GM15510 (cell line): ENCODE measurements at regions not wholly inside any gene's neighbourhood (a gene's known extent, or its start where the extent isn't known, plus 50 kb on each side); places are given as distances from the start of the nearest gene placed in this dataset.

Experiments used
- POLR2A ChIP-seq: IDR thresholded peaks from 3 replicates; pipeline ENCODE4 v1.6.1; 2011; ENCODE audit warnings: borderline replicate concordance; ENCODE audit not compliant: insufficient read length; ENCODE audit errors: extremely low read depth

DNA sequence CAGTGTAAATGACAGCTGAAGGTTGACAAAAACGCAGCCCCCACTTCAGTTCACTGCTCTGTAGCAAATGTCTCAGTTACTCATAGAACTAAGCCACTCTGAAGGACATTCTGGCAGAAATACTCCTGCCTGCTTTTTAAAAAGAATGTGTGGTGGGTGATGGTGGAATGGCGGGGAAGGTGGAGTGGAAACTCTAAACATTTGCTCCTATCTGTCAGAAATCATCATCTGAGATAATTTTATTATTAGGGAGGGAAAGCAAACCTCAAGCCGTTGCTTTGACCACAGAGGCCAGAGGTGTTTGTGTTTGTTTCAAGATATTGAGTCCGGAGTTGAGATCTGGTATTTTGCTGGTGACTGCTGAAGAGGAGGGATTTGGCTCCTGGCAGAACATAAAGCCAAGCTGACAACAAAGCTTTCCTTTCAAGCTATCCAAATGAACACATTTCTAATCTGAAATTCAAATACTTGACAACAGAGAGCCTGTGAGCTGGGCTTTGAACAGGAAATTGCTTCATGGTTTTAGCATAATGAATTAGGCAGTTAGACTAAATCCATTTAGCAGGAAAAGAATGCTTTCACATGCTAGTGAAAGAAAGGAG, 362.7 kb downstream of the CSNK1G3 start:
- TF ChIP-seq POLR2A: no peak

DNA sequence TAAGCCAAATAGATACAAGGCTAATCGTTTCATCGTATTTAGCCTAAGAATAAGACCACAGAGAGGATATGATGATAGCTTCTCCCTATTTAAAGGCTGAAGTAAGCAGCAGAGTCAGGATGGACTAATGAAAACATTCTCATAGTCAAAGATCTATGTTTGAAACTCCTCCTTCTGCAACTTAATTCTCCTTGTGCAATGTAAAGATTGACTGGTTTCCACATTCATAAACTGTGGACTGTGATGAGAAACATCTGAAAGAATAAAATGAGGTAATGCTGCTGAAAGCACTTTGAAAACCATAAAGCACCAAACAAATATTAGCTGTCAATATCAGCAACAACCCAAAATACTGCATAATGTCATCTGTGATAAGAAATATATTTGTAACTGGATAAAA, 361.9 kb downstream of the CSNK1G3 start:
- no peak for TF ChIP-seq POLR2A

DNA sequence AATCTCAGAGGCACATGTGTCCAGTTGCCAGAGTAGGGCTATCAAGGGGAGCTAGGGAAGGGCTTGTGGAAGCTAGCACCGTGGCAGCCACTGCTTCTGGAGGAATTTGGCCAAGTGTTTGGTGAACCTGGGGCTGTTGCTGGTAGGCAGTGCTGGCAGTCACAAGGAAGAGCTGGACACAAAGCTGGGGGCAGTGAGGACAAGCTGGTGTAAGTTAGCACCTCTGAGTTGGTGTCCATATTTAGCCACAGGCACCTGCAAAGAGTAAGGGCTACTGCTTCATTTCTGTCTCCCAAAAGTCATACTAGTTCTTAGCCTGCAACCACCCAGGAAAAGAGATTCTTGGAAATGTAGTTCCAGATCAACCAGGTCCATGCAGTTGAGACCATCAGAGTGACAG, 359.4 kb downstream of the CSNK1G3 start:
- no peak for TF ChIP-seq POLR2A

DNA sequence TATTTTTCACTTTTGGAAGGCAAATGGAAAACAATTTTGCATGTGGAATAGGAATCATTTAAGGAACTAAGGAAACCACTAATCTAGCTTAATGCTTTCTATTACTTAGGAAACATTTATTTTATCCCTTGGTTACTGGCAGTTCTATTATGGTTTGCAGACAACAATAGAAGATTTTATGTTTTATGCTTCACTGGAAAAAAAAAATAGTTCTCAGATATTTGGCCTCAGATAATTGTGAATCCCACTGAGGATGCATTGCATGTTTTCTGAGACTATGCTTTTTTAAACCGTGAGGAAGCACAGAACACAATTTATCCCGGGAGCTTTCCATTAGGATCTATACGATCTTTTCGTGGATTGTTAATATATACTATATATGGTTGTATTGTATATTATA, 356.9 kb downstream of the CSNK1G3 start:
- no peak for TF ChIP-seq POLR2A

DNA sequence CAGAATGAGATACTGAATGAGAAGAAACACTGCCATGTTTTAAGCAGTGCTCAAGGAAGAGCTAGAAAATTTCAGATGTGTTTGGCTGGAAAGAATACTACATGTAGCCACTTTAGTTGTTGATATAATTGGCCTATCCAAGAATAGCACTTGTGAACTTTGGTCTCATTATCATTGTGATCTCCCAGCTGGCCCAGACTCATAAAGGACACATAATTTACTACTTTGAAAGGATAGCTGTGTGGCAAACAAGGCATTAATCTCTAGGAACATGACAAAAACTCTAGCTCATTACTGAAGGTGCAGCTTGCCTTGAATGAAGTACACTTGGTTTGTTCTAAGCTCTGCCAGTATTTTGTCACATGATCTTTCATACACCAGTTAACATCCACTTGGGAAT, 356.3 kb downstream of the CSNK1G3 start:
- TF ChIP-seq POLR2A: no peak

DNA sequence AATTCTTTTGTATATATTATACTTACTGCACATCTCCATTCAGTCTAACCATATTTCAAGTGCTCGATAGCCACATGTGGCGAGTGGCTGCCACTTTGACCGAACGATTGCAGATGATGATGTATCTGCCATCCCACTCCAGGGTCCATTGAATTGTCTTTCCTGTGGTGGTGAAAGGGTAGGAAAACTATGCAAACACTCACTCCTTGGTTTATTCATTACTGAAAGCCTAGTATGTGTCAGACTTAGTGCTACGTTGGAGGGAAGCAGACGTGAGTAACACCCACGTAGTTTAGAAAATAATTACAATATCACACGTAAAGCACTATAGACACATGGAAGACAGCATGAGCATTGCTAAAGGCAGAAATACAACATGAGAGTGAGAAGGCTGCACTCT, 353.7 kb downstream of the CSNK1G3 start:
- no peak for TF ChIP-seq POLR2A

DNA sequence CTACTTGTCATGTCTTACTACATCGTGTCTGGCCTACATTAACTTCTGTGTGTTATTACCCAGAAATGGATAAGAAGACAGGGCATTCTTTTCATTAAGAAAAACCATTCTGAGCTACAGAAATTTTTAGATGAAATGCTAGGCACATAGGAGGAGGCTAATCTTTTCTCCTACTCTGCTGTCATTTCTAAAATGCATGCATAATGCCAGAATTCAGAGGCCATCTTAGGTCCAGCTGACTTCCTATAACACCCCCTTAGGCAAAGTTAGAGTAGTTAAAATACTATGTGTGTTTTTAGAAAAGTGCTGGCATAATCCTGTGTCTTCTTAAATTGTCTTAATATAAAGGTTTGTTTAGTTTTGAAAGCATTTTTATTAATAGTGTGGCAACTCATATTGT, 352.6 kb downstream of the CSNK1G3 start:
- no peak for TF ChIP-seq POLR2A

DNA sequence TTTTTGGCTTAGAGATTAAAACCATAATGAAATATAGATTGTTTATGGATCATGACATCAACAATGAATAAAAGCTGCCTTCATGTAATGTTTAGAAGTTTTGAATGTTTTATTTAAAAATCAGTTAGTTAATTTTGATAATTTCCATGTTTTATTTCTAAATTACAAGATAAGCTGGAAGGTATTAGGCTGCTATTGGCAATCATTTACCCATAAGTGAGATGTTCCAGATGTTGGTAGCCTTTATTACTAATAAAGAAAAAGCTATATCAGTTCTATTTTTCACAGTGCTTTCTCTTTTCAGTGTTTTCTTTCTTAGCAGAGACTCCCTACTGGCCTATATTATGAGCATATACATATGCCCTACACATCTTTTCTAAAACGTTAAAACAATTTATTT, 347.0 kb downstream of the CSNK1G3 start:
- no peak for TF ChIP-seq POLR2A

DNA sequence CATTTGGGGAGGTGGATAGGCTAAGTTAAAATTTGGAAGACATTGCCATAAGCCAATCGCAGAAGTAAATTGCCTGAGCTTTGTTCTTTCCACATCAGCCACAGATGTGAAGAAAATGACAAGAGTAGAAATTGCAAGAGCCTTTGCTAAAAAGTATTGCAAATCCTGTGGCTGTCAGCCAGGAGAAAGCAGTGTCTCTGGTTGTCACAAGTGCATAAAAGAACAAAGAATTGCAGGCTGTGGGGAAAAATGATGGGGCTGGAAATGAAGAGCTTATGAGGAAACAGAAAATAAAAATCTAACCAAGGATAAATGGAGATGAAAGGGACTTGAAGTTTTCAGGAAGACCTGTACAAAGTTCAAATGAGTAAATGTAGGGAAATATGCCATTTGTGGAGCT, 344.8 kb downstream of the CSNK1G3 start:
- TF ChIP-seq POLR2A: no peak

DNA sequence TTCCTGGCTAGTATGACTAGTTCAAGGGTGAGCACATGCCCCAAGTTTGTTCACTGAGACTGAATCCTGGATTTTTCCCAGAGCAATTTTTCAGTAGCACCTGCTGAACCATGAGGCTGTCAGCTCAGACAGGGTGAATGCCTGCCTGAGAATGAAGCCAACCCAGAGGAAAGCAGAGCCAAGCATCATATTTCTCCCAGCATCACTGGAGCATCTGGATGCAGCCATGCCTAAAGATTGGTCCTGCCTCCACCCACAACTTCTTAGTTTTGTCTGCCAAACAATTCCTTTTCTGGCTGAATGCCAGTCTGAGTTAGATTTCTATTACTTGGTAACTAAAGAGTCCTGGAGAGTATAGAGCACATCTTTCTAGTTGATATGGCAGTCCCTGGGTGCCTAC, 343.6 kb downstream of the CSNK1G3 start:
- no peak for TF ChIP-seq POLR2A

DNA sequence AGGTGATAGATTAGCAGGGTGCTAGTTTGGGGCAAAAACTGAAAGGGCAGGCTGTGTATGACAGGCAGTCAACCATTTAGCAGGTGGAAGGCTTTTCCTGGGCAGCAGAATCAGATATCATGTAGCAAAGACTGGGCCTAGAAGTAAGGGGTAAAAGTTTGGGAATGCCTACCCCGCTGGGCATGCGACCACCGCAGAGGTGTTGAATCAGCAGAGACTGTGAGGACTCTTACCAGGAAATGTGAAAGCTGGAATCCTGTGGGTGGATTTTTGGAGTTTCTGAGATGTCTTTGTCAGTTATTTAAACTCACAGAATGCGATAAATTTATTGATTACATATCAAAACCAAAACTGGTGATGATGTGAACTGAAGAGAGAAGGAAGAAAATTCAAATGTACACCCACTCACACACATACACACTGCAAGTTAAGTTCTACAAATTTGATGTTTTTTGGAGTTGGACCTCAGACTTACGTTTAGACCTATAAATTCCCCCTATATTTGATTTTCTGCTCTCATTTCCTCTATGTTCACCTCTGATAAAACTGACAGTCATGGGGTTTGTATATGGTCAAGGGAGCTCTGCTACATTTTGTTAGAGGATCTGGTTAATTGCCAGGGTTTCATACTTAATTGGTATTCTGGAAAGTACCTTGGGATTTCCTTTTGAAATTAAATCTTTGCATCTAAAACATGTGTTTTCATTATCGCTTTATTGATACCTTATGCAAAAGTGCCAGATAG, 333.6 kb downstream of the CSNK1G3 start:
- no peak for TF ChIP-seq POLR2A

DNA sequence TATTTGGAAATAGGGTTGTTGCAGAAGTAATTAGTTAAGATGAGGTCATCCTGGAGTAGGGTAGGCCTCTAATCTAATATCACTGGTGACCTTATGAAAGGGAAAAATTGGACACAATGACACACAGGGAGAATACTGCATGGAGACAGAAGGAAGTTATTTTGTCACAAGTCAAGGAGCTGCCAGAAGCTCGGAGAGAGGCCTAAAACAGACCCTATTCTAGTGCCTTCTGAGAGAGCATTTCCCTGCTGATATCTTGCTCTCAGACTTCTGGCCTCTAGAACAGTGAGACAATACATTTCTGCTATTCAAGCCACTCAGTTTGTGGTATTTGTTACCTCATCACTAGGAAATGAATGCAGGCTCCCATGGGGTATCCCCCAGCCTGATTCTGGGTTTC, 332.9 kb downstream of the CSNK1G3 start:
- no peak for TF ChIP-seq POLR2A

DNA sequence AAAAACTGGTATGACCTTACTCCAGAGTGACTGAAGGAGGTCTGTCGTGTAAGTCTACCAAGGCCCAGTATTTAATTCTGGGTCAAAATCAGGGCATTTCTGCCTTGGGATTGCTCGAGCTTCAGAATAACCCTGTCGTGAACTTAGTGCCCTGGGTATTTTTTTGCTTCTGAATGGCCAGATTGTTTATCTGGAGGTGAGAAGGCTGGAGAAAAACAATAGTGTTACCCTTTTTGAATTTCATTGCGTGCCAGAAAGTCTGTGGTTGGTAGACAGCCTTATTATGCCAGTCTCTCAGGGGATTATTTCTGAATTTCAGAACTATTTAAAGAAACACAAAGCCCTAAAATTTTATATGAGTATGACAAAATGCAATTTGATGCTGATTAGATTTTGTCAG, 323.4 kb downstream of the CSNK1G3 start:
- no peak for TF ChIP-seq POLR2A

DNA sequence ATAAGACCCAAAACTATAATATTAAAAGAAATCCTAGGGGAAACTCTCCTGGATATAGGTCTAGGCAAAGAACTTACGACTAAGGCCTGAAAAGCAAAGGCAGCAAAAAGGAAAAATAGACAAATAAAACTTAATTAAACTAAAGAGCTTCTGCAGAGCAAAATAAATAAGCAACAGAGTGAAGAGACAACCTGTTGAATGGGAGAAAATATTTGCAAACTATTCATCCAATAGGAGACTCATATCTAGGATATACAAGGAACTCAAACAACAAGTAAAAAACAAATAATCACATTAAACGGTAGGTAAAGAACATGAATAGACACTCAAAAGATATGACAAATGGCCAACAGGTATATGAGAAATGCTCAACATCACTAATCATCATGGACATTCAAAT, 318.6 kb downstream of the CSNK1G3 start:
- no peak for TF ChIP-seq POLR2A

DNA sequence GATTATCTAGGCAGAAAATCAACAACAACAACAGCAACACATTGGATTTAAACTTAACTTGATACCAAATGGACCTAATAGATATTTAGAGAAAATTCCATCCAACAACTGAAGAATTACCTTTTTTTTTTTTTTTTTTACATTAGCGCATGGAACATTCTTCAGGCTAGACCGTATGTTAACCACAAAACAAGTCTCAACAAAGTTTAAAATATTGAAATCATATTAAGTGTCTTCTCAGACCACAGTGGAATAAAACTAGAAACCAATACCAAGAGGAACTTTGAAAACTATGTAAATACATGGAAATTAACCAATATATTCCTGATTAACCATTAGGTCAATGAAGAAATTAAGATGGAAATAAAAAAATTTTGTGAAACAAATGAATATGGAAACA, 315.8 kb downstream of the CSNK1G3 start:
- no peak for TF ChIP-seq POLR2A

DNA sequence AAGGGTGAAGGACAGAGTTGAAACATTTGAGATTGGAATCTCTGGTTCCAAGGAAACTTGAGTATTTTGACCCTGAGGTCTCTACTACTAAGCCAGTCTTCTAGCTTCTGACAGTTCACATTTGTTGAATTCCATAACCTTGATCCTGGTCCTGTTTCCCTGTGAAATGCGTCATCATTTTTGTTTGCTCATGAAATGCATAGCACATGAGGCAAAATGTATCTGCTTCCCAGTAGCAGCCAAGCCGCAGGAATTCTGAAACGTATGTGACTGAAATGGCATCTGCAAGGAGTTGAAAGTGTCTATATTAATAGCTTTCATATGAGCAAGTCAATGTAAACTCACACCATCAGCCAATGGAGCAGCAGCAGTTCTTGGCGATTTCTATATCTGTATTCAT, 307.9 kb downstream of the CSNK1G3 start:
- no peak for TF ChIP-seq POLR2A
